Right lobe of liver (tissue), 6 donors: ENCODE measurements at regions not wholly inside any gene's neighbourhood (a gene's known extent, or its start where the extent isn't known, plus 50 kb on each side); places are given as distances from the start of the nearest gene placed in this dataset.
A peak's percentile ranks its signal among the peaks of the same experiment; 100 is the strongest.

Experiments
- ATAC-seq, 4 donors: fragments of 200-7000 bp; cut with Tn5 transposase; one replicate each; pipeline ENCODE4 v1.9.1; 2020; ENCODE audit warnings: mild to moderate bottlenecking in 4 of 4, moderate library complexity in 4 of 4
- DNase-seq, 3 donors: peaks; one replicate each; pipeline ENCODE4 v3.0.0-alpha.2; 2020
- H3K27ac ChIP-seq, 3 donors: fragments of 200-600 bp; one replicate each; pipeline ENCODE4 v1.8.0; 2022
- H3K27me3 ChIP-seq, 2 donors: fragments of 200-600 bp; one replicate each; pipeline ENCODE4 v1.8.0; 2022
- H3K36me3 ChIP-seq, 4 donors: fragments of 200-600 bp; sonication (generic) in 1 of 4; one replicate each; pipeline versions ENCODE4 v1.5.1 to v1.8.0; 2017 to 2022; ENCODE audit warnings: control low read depth in 1 of 4
- H3K4me1 ChIP-seq, 4 donors: fragments of 200-600 bp; sonication (generic) in 1 of 4; one replicate each; pipeline versions ENCODE4 v1.5.1 to v1.8.0; 2017 to 2022; ENCODE audit warnings: control low read depth in 1 of 4
- H3K4me3 ChIP-seq, 3 donors: fragments of 200-600 bp; one replicate each; pipeline ENCODE4 v1.8.0; 2022
- H3K9me3 ChIP-seq, 4 donors: fragments of 200-600 bp; sonication (generic) in 1 of 4; one replicate each; pipeline versions ENCODE4 v1.5.1 to v1.8.0; 2017 to 2022; ENCODE audit warnings: control low read depth in 1 of 4
- POLR2A ChIP-seq: fragments of 450-650 bp; IDR thresholded peaks from one replicate; pipeline ENCODE4 v1.6.1; 2017; ENCODE audit warnings: antibody characterized with exemption, mild to moderate bottlenecking
- WGBS: methylation state at CpG from one replicate; pipeline ENCODE4 v1.1.6; 2018; ENCODE audit warnings: low coverage, low lambda C conversion rate; ENCODE audit not compliant: insufficient coverage; ENCODE audit errors: missing lambda C conversion rate; 5-methylcytosine and 5-hydroxymethylcytosine counted together
- intact Hi-C, 2 donors: fragments of 100-400 bp; cut with DNase I; formaldehyde crosslinking; loops; one replicate each; pipeline versions ENCODE4 v1.11.2 to v1.14.1; 2022
- TF ChIP-seq, protein P1 (sequence below), 4 donors: fragments of 200-600 bp in 3 of 4; fragments of 450-650 bp in 1 of 4; IDR thresholded peaks; one replicate each; pipeline versions ENCODE4 v1.5.1 to v1.8.0; 2016 to 2022; ENCODE audit warnings: antibody characterized with exemption in 4 of 4, mild to moderate bottlenecking in 2 of 4
- donor health status: DM: no; HTN: yes; CAD: no.
- donor health status: DM: no; HTN: no; CAD: no.
- donor health status: DM: no; HTN: no; CAD: no.
- donor health status: DM: no; HTN: yes; CAD: no.
- donor health status: DM: no; HTN: yes; CAD: no.

- Histone ChIP-seq H3K9me3 (no peaks in the 10 kb centered on the region), H3K27ac (peak overlapping the region in 2 of 3 donors; percentile 22 to 41), H3K27me3 (no peaks in the 10 kb centered on the region), H3K4me1 (peaks cover 0 to 25% (median 11%) of the 10 kb centered on the region in 4 donors), H3K4me3 (no peak overlapping the region), H3K36me3 (no peaks in the 10 kb centered on the region)
- WGBS, result 24% methylated on average over 4 of the region's 4 CpGs
- peak; percentile 87 to 97 (median 92) for ATAC-seq
- no peak for TF ChIP-seq POLR2A
- TF ChIP-seq, protein P1, sequence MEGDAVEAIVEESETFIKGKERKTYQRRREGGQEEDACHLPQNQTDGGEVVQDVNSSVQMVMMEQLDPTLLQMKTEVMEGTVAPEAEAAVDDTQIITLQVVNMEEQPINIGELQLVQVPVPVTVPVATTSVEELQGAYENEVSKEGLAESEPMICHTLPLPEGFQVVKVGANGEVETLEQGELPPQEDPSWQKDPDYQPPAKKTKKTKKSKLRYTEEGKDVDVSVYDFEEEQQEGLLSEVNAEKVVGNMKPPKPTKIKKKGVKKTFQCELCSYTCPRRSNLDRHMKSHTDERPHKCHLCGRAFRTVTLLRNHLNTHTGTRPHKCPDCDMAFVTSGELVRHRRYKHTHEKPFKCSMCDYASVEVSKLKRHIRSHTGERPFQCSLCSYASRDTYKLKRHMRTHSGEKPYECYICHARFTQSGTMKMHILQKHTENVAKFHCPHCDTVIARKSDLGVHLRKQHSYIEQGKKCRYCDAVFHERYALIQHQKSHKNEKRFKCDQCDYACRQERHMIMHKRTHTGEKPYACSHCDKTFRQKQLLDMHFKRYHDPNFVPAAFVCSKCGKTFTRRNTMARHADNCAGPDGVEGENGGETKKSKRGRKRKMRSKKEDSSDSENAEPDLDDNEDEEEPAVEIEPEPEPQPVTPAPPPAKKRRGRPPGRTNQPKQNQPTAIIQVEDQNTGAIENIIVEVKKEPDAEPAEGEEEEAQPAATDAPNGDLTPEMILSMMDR (IDR thresholded peaks at IDR 0.05), result no peak
- DNase-seq, result peak in 1 of 3 donors; percentile 51
- intact Hi-C loops, result no loop called here
These were observed 113.4 kb upstream of the AHR start for GRCh38 chr7:17184805-17185689.

GRCh38 chr7:17185690-17186070, 112.8 kb upstream of the AHR start:
- Histone ChIP-seq H3K4me1 (peaks cover 0 to 25% (median 11%) of the 10 kb centered on the region in 4 donors), H3K27ac (peak overlapping the region in 1 of 3 donors; percentile 41), H3K9me3 (no peaks in the 10 kb centered on the region), H3K36me3 (no peaks in the 10 kb centered on the region), H3K27me3 (no peaks in the 10 kb centered on the region), H3K4me3 (no peak overlapping the region)
- peak in 2 of 4 donors; percentile 33 to 37 for ATAC-seq
- TF ChIP-seq, protein P1 (IDR thresholded peaks at IDR 0.05), result no peak
- no peak for TF ChIP-seq POLR2A
- WGBS, result 50% methylated on average over 4 of the region's 4 CpGs
- intact Hi-C loops, result no loop called here
- no peak for DNase-seq

DNA sequence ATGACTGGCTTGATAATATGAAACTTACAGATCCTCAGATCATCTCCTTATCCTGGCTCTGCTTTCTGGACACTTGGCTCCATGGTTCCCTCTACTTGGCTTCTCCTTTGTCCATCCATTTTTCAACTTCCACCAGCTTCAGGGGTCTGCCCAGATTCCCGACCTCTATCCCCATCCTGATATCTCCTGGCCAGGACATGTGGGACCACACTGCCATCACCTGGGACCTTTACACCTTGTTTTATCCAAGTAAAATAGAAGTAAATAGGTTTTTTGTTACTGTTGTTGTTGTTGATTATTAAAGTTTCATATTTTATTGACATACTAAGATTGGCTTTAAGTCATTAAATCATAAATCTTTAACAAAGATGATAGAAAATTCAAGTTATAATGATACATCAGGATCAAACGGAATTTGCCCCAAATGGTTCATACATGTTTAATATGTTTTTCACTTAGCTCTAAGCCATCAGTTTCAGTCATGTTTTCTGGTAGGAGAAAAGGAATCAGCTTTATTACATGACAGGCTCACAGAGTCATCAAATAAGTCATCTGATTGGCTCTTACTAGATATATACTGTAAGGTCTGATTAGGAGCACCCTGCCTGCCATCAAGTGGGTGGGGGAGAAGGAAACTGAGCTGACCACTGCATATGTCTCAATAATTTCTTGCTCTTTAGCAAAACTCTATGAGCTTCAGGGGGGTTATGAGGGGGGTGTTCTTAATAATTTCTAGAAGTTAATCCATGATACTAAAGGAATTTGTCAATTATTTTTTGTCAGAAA, 111.5 kb upstream of the AHR start:
- ATAC-seq (peak in 1 of 4 donors; percentile 23), DNase-seq (no peak)
- H3K36me3 ChIP-seq, result no peaks in the 10 kb centered on the region
- intact Hi-C loops, result no loop called here
- 78% methylated on average over 2 of the region's 2 CpGs for WGBS
- no peaks in the 10 kb centered on the region for H3K27me3 ChIP-seq
- TF ChIP-seq POLR2A, result no peak
- TF ChIP-seq, protein P1 (IDR thresholded peaks at IDR 0.05), result peak in 1 of 4 donors; percentile 7
- no peaks in the 10 kb centered on the region for H3K9me3 ChIP-seq
- no peak overlapping the region for H3K4me3 ChIP-seq
- peaks cover 0 to 25% (median 11%) of the 10 kb centered on the region in 4 donors for H3K4me1 ChIP-seq
- H3K27ac ChIP-seq, result no peak overlapping the region

DNA sequence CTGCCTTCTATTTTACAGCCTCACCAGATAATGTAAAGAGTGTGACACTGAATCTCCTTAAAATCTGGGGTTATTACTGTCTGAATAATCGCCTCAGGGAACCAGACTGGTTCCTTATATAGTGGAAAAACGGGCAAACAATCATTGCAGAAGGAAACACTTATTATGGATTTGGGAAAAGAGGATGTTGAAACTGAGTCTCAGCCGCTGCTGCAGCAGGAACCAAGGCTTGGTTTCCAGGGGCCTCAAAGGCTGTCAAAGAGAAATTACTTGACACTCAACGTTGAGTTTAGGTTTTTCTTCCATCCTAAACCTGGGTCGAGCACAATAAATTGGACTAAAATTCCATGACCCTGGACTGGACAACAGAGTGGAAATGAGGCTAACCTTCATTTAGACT, 103.8 kb upstream of the AHR start:
- no peaks in the 10 kb centered on the region for H3K27me3 ChIP-seq
- H3K4me3 ChIP-seq, result no peak overlapping the region
- DNase-seq (no peak), ATAC-seq (no peak)
- no peaks in the 10 kb centered on the region for H3K36me3 ChIP-seq
- intact Hi-C loops, result no loop called here
- WGBS, result 56% methylated on average over 3 of the region's 5 CpGs
- no peaks in the 10 kb centered on the region for H3K4me1 ChIP-seq
- H3K9me3 ChIP-seq, result no peaks in the 10 kb centered on the region
- TF ChIP-seq POLR2A, result no peak
- TF ChIP-seq, protein P1 (IDR thresholded peaks at IDR 0.05), result no peak
- H3K27ac ChIP-seq, result no peak overlapping the region
